CD14-positive monocyte (primary cell): ENCODE measurements at regions not wholly inside any gene's neighbourhood (a gene's known extent, or its start where the extent isn't known, plus 50 kb on each side); places are given as distances from the start of the nearest gene placed in this dataset.

Experiments
- DNase-seq, 3 donors: peaks; one replicate each; pipeline ENCODE4 v3.0.0-alpha.2; 2011 to 2022
- H2AFZ ChIP-seq: 2 replicates; pipeline ENCODE4 v1.6.0; 2012; ENCODE audit warnings: mild to moderate bottlenecking, low read depth, low read length, inconsistent platforms; ENCODE audit not compliant: insufficient read depth, poor library complexity, severe bottlenecking
- H3K27ac ChIP-seq, 2 donors: 1 replicate in 1 of 2; 2 replicates in 1 of 2; pipeline ENCODE4 v1.5.1; 2012 to 2013; ENCODE audit warnings: low read length in 2 of 2, control low read depth in 1 of 2, inconsistent platforms in 1 of 2, low read depth in 1 of 2, mild to moderate bottlenecking in 1 of 2
- H3K27me3 ChIP-seq, 2 donors: one replicate each; pipeline versions ENCODE4 v1.6.0 to v1.6.1; 2011 to 2013; ENCODE audit warnings: low read length in 2 of 2; ENCODE audit not compliant: control insufficient read depth in 2 of 2, insufficient read depth in 2 of 2
- H3K36me3 ChIP-seq, 2 donors: replicated peaks in 1 of 2; 1 replicate in 1 of 2; 2 replicates in 1 of 2; pipeline versions ENCODE4 v1.5.1 to v1.6.1; 2012 to 2013; ENCODE audit warnings: low read length in 2 of 2, control low read depth in 1 of 2, inconsistent platforms in 1 of 2, mild to moderate bottlenecking in 1 of 2; ENCODE audit not compliant: insufficient read depth in 2 of 2, control insufficient read depth in 1 of 2
- H3K4me1 ChIP-seq, 2 donors: 1 replicate in 1 of 2; 2 replicates in 1 of 2; pipeline versions ENCODE4 v1.5.1 to v1.6.1; 2012 to 2013; ENCODE audit warnings: low read length in 2 of 2, control low read depth in 1 of 2, inconsistent platforms in 1 of 2, mild to moderate bottlenecking in 1 of 2, moderate library complexity in 1 of 2; ENCODE audit not compliant: insufficient read depth in 2 of 2, control insufficient read depth in 1 of 2
- H3K4me2 ChIP-seq: replicated peaks from 2 replicates; pipeline ENCODE3; 2012; ENCODE audit warnings: low read length, moderate library complexity, mild to moderate bottlenecking; ENCODE audit not compliant: poor library complexity, severe bottlenecking; ENCODE audit errors: extremely low read depth
- H3K4me3 ChIP-seq, 3 experiments: fragments of 200-600 bp in 1 of 3; sonication (generic) in 1 of 3; replicated peaks in 1 of 3; 1 replicate in 2 of 3; 2 replicates in 1 of 3; pipeline ENCODE4 v1.5.1; 2011 to 2013; ENCODE audit warnings: low read length in 3 of 3, mild to moderate bottlenecking in 3 of 3, control low read depth in 2 of 3, low read depth in 2 of 3, inconsistent platforms in 1 of 3, moderate library complexity in 1 of 3
- H3K79me2 ChIP-seq: 2 replicates; pipeline ENCODE4 v1.6.0; 2012; ENCODE audit warnings: mild to moderate bottlenecking, control low read depth, inconsistent platforms, low read length, moderate library complexity; ENCODE audit not compliant: insufficient read depth
- H3K9ac ChIP-seq: 2 replicates; pipeline ENCODE4 v1.6.0; 2017; ENCODE audit warnings: low read length, mild to moderate bottlenecking; ENCODE audit not compliant: insufficient read depth, poor library complexity, severe bottlenecking
- H3K9me3 ChIP-seq, 2 donors: replicated peaks in 1 of 2; 1 replicate in 1 of 2; 2 replicates in 1 of 2; pipeline versions ENCODE4 v1.5.1 to v1.6.1; 2012 to 2013; ENCODE audit warnings: low read length in 2 of 2, control low read depth in 1 of 2; ENCODE audit not compliant: control insufficient read depth in 1 of 2, insufficient read depth in 1 of 2
- H4K20me1 ChIP-seq: 2 replicates; pipeline ENCODE4 v1.6.0; 2012; ENCODE audit warnings: mild to moderate bottlenecking, low read length, control low read depth, moderate library complexity; ENCODE audit not compliant: insufficient read depth
- H3K27ac Mint-ChIP-seq, 7 donors: one replicate each; pipeline ENCODE4 v1.8.0; 2020; ENCODE audit warnings: mild to moderate bottlenecking in 7 of 7, mixed read lengths in 7 of 7, moderate library complexity in 6 of 7, inconsistent platforms in 2 of 7
- H3K27me3 Mint-ChIP-seq, 3 donors: one replicate each; pipeline ENCODE4 v1.8.0; 2021 to 2022; ENCODE audit warnings: low read depth in 3 of 3, mild to moderate bottlenecking in 3 of 3, mixed read lengths in 3 of 3, moderate library complexity in 3 of 3, inconsistent platforms in 1 of 3
- H3K36me3 Mint-ChIP-seq, 2 donors: one replicate each; pipeline ENCODE4 v1.8.0; 2020; ENCODE audit warnings: mixed read lengths in 2 of 2, inconsistent platforms in 1 of 2, mild to moderate bottlenecking in 1 of 2
- H3K4me1 Mint-ChIP-seq: one replicate; pipeline ENCODE4 v1.8.0; 2020; ENCODE audit warnings: mild to moderate bottlenecking, mixed read lengths
- H3K4me3 Mint-ChIP-seq, 2 donors: one replicate each; pipeline ENCODE4 v1.8.0; 2020; ENCODE audit warnings: mild to moderate bottlenecking in 2 of 2, mixed read lengths in 2 of 2, moderate library complexity in 1 of 2
- H3K9me3 Mint-ChIP-seq, 7 donors: one replicate each; pipeline ENCODE4 v1.8.0; 2020 to 2022; ENCODE audit warnings: mixed read lengths in 7 of 7, mild to moderate bottlenecking in 6 of 7, moderate library complexity in 6 of 7, inconsistent platforms in 2 of 7
- WGBS: methylation state at CpG from one replicate; pipeline ENCODE4 v1.1.5; 2013; ENCODE audit warnings: missing lambda C conversion rate; ENCODE audit not compliant: insufficient coverage; 5-methylcytosine and 5-hydroxymethylcytosine counted together
- intact Hi-C, 2 donors: fragments of 100-400 bp; cut with micrococcal nuclease; formaldehyde crosslinking; loops; one replicate each; pipeline versions ENCODE4 v1.15.0 to v1.15.1; 2023
- TF ChIP-seq, protein P1 (sequence below): fragments of 200-600 bp; IDR thresholded peaks from one replicate; pipeline ENCODE4 v1.8.0; 2022; ENCODE audit warnings: antibody characterized with exemption, mild to moderate bottlenecking

DNA sequence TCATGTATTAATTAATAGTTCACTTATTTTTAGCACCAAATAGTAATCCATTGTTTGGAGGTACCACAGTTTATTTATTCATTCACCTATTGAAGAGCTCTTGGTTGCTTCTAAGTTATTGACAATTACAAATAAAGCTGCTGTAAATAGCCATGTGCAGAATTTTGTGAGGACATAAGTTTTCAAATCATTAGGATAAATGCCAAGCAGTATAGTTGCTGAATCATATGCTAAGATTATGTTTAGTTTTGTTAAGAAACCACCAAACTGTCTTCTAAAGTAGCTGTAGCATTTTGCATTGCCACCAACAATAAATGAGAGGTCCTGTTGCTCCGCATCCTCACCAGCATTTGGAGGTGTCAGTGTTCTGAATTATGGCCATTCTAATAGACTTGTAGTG, 2126.8 kb downstream of the PCDH9 start:
- Mint-ChIP-seq H3K9me3 (peaks cover 0 to 17% (median 5%) of the 10 kb centered on the region in 7 donors), H3K4me3 (no peak overlapping the region)
- intact Hi-C loops: no loop called here

DNA sequence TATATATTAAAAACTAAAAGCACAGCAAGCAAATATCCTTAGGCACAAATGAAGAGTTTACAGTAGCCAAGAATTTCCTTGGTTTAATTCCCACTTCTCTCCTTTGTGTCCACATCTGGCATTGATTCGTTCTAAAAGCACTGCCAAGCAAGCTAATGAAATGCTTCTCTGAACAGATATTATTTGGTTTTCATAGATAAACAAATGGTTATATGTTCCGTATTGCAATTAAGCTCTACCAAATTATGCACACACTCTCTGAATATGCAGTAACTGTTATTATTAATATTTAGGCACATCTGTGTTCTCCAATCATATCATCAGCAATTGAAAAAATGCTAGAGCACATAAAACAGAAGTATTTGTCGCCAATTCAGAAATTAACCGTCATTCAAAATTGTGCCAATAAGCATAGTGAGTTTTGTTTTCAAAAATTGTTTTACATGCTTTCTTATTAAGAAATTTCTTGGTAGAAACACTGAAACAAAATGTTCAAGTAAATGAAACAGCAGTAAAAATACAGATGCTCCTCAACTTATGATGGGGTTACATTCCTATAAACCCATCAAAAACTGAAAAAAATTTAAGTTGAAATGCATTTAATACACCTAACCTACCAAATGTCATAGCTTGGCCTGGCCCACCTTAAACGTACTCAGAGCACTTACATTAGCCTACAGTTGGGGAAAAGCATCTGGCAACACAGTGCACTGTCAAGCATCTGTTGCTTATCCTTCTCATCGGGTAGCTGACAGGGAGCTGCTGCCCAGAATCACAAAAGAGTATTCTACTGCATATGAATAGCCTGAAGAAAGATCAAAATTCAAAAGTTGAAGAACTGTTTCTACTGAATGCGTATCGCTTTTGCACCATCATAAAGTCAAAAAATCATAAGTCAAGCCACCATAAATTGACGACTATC, 2134.7 kb downstream of the PCDH9 start:
- Histone ChIP-seq H3K4me1 (no peaks in the 10 kb centered on the region), H2AFZ (no peak overlapping the region), H3K9me3 (peaks cover 0 to 13% of the 10 kb centered on the region in 2 donors), H3K9ac (no peak overlapping the region), H3K4me2 (no peak overlapping the region), H3K27me3 (no peaks in the 10 kb centered on the region), H3K4me3 (no peak overlapping the region), H3K27ac (no peak overlapping the region), H3K79me2 (no peaks in the 10 kb centered on the region), H4K20me1 (no peaks in the 10 kb centered on the region), H3K36me3 (no peaks in the 10 kb centered on the region)
- TF ChIP-seq, protein P1, sequence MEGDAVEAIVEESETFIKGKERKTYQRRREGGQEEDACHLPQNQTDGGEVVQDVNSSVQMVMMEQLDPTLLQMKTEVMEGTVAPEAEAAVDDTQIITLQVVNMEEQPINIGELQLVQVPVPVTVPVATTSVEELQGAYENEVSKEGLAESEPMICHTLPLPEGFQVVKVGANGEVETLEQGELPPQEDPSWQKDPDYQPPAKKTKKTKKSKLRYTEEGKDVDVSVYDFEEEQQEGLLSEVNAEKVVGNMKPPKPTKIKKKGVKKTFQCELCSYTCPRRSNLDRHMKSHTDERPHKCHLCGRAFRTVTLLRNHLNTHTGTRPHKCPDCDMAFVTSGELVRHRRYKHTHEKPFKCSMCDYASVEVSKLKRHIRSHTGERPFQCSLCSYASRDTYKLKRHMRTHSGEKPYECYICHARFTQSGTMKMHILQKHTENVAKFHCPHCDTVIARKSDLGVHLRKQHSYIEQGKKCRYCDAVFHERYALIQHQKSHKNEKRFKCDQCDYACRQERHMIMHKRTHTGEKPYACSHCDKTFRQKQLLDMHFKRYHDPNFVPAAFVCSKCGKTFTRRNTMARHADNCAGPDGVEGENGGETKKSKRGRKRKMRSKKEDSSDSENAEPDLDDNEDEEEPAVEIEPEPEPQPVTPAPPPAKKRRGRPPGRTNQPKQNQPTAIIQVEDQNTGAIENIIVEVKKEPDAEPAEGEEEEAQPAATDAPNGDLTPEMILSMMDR: no peak
- Mint-ChIP-seq H3K27ac (no peak overlapping the region), H3K27me3 (no peaks in the 10 kb centered on the region), H3K4me1 (no peaks in the 10 kb centered on the region), H3K4me3 (no peak overlapping the region), H3K36me3 (no peaks in the 10 kb centered on the region), H3K9me3 (peaks cover 0 to 13% (median 2%) of the 10 kb centered on the region in 7 donors)
- WGBS: 87% methylated on average over 3 of the region's 9 CpGs
- intact Hi-C loops: no loop called here
- DNase-seq: no peak

More for the DNA sequence above, 2126.8 kb downstream of the PCDH9 start:
- Mint-ChIP-seq H3K27me3 (peaks cover 0 to 2% (median 0%) of the 10 kb centered on the region in 3 donors), H3K36me3 (no peaks in the 10 kb centered on the region), H3K27ac (no peak overlapping the region), H3K4me1 (no peaks in the 10 kb centered on the region)
- no CpG with 5 or more reads among the region's 1 CpG for WGBS
- Histone ChIP-seq H3K27me3 (no peaks in the 10 kb centered on the region), H3K27ac (no peak overlapping the region), H3K4me3 (no peak overlapping the region), H2AFZ (no peak overlapping the region), H3K36me3 (no peaks in the 10 kb centered on the region), H3K9me3 (no peaks in the 10 kb centered on the region), H3K79me2 (no peaks in the 10 kb centered on the region), H3K9ac (no peak overlapping the region), H3K4me2 (no peak overlapping the region), H4K20me1 (no peaks in the 10 kb centered on the region), H3K4me1 (no peaks in the 10 kb centered on the region)
- no peak for DNase-seq
- TF ChIP-seq, protein P1: no peak
